Calu3 (cell line): ENCODE measurements at regions not wholly inside any gene's neighbourhood (a gene's known extent, or its start where the extent isn't known, plus 50 kb on each side); places are given as distances from the start of the nearest gene placed in this dataset.

Source experiments
- BruUV-seq: library from RNA; stranded (reverse); fragments of 400-500 nt; replicated peaks from 2 replicates; lab custom pipeline; 2021; lab: Mats Ljungman, UMichigan
- CTCF ChIA-PET: fragments of 300-600 bp; sonication (Branson Sonifier 250); formaldehyde crosslinking; loops from one replicate; lab custom pipeline; 2022; ENCODE audit warnings: antibody characterized with exemption; lab: Charles Lee
- DNase-seq: peaks from one replicate; pipeline ENCODE4 v3.0.0; 2022
- H3K27ac Mint-ChIP-seq: one replicate; pipeline ENCODE4 v1.8.0; 2022; ENCODE audit warnings: mixed read lengths; ENCODE audit not compliant: unreplicated experiment
- H3K27me3 Mint-ChIP-seq: one replicate; pipeline ENCODE4 v1.8.0; 2022; ENCODE audit warnings: mixed read lengths; ENCODE audit not compliant: unreplicated experiment
- H3K36me3 Mint-ChIP-seq: one replicate; pipeline ENCODE4 v1.8.0; 2022; ENCODE audit warnings: mild to moderate bottlenecking, moderate library complexity, mixed read lengths; ENCODE audit not compliant: insufficient read depth, unreplicated experiment
- H3K4me1 Mint-ChIP-seq: one replicate; pipeline ENCODE4 v1.8.0; 2022; ENCODE audit warnings: mild to moderate bottlenecking, low read depth, mixed read lengths; ENCODE audit not compliant: unreplicated experiment
- H3K4me3 Mint-ChIP-seq: one replicate; pipeline ENCODE4 v1.8.0; 2022; ENCODE audit warnings: mild to moderate bottlenecking, low read depth, moderate library complexity, mixed read lengths; ENCODE audit not compliant: unreplicated experiment
- H3K9me3 Mint-ChIP-seq: one replicate; pipeline ENCODE4 v1.8.0; 2022; ENCODE audit warnings: low read depth, mixed read lengths; ENCODE audit not compliant: unreplicated experiment
- CTCF ChIP-seq: fragments of 200-600 bp; IDR thresholded peaks from one replicate; pipeline ENCODE4 v1.8.0; 2022; ENCODE audit warnings: antibody characterized with exemption; ENCODE audit not compliant: unreplicated experiment
- intact Hi-C: fragments of 100-400 bp; cut with micrococcal nuclease; formaldehyde crosslinking; loops from one replicate; pipeline ENCODE4 v1.10.0; 2022; ENCODE audit not compliant: unreplicated experiment

- no peak overlapping the region for H3K4me3 Mint-ChIP-seq
- DNase-seq = no peak
- no peak for TF ChIP-seq CTCF
- H3K4me1 Mint-ChIP-seq = no peaks in the 10 kb centered on the region
- H3K36me3 Mint-ChIP-seq = no peaks in the 10 kb centered on the region
- BruUV-seq = no TSS peak
- no peak overlapping the region for H3K27ac Mint-ChIP-seq
- intact Hi-C loops = no loop called here
- CTCF ChIA-PET = no interaction called here
- peaks cover 10% of the 10 kb centered on the region for H3K9me3 Mint-ChIP-seq
- H3K27me3 Mint-ChIP-seq = no peaks in the 10 kb centered on the region
Measured at GRCh38 chr1:58133562-58133961, 413.0 kb downstream of the OMA1 start.

GRCh38 chr1:58123051-58123450 is 423.5 kb downstream of the OMA1 start:
- no peak overlapping the region for H3K27ac Mint-ChIP-seq
- no peak overlapping the region for H3K4me3 Mint-ChIP-seq
- H3K4me1 Mint-ChIP-seq = no peaks in the 10 kb centered on the region
- H3K36me3 Mint-ChIP-seq = no peaks in the 10 kb centered on the region
- no peaks in the 10 kb centered on the region for H3K9me3 Mint-ChIP-seq
- H3K27me3 Mint-ChIP-seq = no peaks in the 10 kb centered on the region
- no peak for TF ChIP-seq CTCF
- DNase-seq = no peak
- intact Hi-C loops = no loop called here
- CTCF ChIA-PET = interaction anchor here (0.7 kb wide), 1 partner anchor 49 kb away, joined by 3 read pairs; no protein-coding TSS in a partner anchor
- BruUV-seq = no TSS peak

GRCh38 chr1:58119971-58120370 is 426.6 kb downstream of the OMA1 start:
- H3K9me3 Mint-ChIP-seq = no peaks in the 10 kb centered on the region
- DNase-seq = no peak
- H3K27me3 Mint-ChIP-seq = no peaks in the 10 kb centered on the region
- H3K27ac Mint-ChIP-seq = no peak overlapping the region
- TF ChIP-seq CTCF = no peak
- BruUV-seq = no TSS peak
- CTCF ChIA-PET = no interaction called here
- H3K4me3 Mint-ChIP-seq = no peak overlapping the region
- H3K4me1 Mint-ChIP-seq = no peaks in the 10 kb centered on the region
- intact Hi-C loops = no loop called here
- no peaks in the 10 kb centered on the region for H3K36me3 Mint-ChIP-seq

- BruUV-seq = no TSS peak
- no peak for DNase-seq
- Mint-ChIP-seq H3K4me3 (no peak overlapping the region), H3K9me3 (peaks cover 5% of the 10 kb centered on the region), H3K4me1 (no peaks in the 10 kb centered on the region), H3K27ac (no peak overlapping the region), H3K27me3 (peaks cover 23% of the 10 kb centered on the region), H3K36me3 (no peaks in the 10 kb centered on the region)
- intact Hi-C loops = no loop called here
- TF ChIP-seq CTCF = no peak
- CTCF ChIA-PET = no interaction called here
Measured at GRCh38 chr1:58116284-58116683, 430.2 kb downstream of the OMA1 start.
